HG03565 (cell line): ENCODE measurements at regions not wholly inside any gene's neighbourhood (a gene's known extent, or its start where the extent isn't known, plus 50 kb on each side); places are given as distances from the start of the nearest gene placed in this dataset.
"Not testable (repeated sequence)": the region's sequence is repeated elsewhere in the genome, so short reads cannot be mapped to it uniquely, and the experiment has no call there.

Experiments used
- ATAC-seq: cut with Tn5 transposase; IDR thresholded peaks from one replicate; pipeline ENCODE4 v1.9.1; 2021; ENCODE audit warnings: mild to moderate bottlenecking, moderate library complexity; ENCODE audit not compliant: unreplicated experiment

DNA sequence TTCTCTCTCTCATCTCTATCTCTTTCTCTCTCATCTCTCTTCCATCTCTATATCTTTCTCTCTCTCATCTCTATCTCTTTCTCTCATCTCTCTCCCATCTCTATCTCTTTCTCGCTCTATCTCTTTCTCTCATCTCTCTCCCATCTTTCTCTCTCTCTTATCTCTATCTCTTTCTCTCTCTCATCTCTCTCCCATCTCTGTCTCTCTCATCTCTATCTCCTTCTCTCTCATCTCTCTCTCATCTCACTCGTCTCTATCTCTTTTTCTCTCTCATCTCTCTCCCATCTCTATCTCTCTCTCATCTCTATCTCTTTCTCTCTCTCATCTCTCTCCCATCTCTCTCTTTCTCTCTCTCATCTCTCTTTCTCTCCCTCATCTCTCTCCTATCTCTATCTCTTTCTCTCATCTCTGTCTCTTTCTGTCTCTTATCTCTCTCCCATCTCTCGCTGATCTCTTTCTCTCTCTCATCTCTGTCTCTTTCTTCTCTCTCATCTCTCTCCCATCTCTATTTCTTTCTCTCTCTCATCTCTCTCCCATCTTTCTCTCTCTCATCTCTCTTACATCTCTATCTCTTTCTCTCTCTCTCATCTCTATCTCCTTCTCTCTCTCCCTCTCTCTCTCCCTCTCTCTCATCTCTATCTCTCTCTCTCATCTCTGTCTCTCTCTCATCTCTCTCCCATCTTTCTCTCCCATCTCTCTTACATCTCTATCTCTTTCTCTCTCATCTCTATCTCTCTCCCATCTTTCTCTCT, 388.7 kb downstream of the NPHP4 start:
- ATAC-seq, result no peak

DNA sequence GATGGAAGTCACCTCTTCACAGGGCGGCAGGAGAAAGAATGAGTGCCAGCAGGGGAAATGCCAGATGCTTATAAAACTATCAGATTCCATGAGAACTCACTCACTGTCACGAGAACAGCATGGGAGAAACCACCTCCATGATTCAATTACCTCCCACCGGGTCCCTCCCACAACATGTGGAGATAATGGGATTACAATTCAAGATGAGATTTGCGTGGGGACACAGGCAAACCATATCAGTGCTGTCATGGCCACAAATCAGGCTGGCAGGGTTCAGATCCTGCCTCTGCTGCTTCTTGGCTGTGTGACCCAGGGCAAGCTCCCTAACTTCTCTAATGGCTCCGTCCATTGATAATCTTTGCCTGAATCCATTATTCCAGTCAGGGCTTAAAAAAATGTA, 389.5 kb downstream of the NPHP4 start:
- ATAC-seq, result not testable (repeated sequence)

DNA sequence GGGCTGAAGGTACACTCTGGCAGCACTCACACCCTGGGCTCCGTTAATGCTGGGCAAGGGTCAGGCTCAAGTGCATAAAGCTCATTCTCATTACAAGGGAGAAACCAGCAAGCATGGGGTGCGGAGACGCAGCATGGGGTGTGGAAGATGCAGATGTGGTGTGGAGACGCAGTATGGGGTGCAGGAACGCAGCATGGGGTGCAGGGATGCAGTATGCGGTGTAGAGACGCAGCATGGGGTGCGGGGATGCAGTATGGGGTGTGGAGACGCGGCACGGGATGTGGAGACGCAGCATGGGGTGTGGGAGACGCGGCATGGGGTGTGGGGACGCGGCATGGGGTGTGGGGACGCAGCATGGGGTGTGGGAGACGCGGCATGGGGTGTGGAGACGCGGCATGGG, 390.7 kb downstream of the NPHP4 start:
- no peak for ATAC-seq

DNA sequence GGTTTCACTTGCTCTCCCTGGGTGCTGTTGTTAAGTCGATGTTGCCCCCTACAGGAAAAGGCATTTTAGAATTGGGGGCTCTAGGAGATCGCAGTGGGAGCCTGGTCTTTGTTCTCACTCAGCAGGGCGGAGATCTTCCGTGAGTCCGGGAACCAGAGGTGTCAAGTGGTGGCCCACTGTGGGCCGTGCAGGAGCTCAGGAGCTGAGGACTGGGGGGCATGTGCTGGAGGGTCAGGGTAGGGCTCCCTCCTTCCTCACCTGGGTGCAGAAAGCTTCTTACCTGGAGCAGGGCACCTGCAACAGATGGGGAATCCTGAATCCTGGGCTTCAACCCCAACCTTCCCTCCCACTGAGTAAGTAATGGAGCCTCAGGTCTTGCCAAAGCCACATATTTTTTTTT, 392.7 kb downstream of the NPHP4 start:
- no peak for ATAC-seq

DNA sequence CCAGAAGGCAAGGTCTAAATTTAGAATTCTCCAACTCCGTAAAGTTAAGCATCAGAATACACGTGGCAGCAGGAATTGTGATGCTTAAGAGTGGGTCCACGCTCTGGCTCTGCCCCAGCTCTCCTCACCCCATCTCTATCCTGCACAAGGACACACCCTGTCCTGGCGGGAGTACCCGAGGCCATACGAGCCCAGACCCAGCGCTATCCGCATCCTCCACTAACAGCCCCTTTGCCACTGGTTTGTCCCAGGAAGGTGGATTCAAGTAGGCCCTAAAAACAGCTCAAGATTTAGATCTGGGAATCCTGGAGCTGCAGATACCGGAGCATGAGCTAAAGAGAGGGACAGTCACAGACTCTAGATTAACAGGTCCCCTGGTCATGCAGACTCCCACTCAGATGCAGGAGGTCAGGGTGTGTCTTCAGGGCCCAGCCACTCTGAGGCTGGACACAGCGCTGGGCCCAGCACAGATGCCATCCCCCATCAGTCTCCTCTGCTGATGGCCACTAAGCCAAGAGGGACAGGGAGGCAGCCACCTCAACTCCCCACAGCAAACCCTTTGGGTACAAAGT, 393.3 kb downstream of the NPHP4 start:
- ATAC-seq, result no peak

DNA sequence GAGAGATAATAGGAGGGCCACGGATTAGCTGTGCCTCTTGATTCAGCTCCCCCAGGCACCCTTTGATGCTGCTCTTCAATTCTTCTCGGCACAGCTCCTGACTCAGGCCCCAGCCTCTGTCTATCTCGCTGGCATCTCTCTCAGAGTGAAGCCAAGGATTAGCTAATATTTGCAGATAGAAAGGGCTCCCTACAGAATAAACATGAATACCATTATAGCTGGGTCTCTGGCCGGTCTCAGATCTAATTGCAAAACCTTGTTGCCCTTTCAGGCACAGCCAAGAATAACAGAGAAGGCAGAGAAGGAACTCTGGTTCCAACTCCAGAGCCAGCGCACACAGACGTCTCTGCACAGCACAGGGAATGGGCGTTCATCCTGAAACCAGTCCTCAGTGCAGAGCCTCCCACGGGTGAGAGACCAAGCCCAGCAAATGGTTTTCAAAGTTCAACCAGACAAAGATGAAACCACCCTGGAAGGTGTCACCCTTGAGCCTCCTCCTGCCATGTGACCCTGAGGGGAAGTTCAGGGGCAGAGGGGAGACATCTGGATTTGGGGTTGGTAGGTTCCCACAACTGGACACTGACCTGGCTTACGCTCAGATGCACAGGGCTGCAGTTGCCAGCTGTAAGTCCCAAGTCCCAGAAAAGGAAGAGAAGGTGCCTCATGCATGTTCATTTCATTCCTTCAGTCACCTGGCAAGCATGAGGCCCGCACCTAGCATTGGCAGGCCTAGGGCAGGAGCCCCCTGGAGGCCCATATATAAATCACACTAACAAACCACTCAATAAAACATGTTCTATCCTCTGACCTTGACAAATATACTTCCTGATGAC, 394.0 kb downstream of the NPHP4 start:
- ATAC-seq, result no peak

DNA sequence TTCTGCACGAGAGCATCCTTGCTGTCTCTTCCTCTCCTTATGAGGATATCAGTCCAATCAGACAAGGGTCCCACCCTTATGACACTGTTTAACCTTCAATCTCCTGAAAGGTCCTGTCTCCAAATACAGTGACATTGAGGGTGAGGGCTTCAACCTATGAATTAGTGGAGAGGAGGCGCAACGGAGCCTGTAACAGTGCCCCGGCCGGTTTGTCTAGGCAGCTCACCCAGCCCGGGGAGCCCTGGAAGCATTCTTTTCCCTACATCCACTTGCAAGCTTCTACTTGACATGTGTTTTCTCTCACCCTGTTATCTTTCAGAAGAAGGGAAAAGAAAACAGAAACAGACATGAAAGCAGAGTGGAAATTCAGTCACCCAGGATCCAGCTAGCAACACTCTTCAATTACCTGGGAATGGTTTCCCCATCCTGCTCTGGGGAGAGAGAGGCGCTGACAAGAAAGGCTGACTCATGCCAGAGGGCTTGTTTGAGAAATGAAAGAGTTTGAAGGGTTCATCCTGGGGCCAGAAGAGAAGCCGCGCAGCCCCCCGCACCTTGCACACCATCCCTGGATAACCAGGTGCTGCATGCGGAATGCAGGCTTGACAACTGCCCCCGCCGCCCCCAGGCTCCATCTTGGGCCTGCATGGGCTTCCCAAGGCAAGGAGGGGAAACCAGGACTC, 394.9 kb downstream of the NPHP4 start:
- no peak for ATAC-seq

DNA sequence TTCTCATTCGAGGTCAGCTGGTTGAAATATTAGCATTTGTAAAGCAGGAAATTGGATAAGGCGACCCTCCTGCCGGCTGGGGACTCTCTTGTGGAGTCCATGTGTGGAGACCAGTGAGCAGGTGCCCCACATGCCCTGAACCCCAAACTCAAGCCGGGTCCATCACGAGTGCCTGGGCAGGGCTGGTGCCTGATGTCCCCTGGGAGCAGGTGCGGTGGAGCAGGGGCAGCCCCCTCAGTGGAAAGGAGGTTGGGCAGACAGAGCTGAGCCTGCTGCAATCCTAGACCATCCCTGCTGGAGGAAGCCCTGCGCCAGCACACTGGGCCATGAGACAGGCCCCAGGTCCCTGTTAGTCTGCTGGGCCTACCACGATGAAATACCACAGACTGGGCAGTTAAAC, 395.6 kb downstream of the NPHP4 start:
- no peak for ATAC-seq

DNA sequence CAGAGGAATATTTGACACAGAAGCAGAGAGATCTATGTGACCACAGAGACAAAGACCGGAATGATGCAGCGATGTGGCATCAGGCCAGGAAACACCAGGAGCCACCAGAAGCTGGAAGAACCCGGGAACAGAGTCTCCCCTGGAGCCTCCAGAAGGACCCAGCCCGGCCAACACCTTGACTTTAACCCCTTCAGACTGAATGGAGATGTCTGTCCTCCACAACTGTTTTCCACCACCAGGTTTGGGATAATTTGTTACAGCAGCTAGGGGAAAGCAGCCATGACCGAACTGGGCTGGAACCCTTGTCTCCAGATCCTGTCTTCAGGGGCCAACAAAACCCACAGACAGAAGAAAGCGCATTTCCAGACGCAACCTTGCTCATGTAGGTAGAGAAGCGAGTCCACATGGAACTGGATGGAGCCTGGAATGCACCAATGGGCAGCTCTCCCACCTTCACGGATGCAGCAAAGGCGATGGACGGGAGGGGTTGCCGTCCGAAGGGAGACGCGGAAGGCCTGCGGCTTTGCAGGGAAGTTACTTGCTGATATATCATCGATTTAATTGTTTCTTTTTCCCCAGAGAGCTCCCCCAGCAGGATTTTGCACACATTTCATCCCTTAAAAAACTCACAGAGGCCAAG, 396.6 kb downstream of the NPHP4 start:
- ATAC-seq, result no peak

DNA sequence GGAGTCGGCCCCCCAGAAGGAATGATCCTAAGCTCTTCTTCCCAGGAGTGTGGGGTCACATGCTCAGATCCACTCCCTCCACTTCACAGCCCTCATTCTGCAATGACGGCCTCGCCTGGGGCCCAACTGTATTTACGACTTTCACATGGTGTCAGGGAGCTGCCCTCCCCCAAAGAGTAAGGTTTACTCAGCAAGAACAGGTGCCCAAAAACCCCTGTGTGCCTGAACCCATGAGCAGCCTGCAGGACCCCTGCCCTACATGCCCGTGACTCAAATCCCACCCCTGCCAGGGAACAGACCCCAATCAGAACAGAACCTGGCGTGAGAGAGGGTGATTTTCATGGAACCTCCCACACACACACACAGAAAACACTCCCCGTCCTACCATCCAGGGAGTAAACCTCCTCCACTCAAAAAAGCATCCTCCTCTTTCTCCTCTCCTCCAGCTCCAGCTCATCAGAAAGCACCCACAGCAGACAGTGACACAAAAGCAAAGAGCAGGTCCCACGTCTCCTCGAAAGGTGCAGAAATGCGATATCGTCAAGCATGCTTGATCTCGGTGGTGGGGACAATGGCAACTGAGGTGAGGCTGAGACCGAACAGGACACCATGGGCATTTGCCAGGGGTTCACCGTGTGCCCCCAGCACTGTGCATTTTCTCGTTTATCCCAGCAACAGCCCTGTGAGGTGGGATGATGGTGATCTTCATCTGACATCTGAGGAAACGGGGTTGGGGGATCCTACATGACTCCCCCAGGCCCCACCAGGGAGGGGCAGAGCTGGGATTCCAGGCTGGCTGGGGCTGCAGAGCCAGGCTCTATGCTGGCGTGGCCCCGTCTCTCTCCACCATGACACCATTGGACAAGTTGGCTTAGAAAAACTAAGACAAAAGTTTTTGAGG, 397.9 kb downstream of the NPHP4 start:
- ATAC-seq, result no peak

DNA sequence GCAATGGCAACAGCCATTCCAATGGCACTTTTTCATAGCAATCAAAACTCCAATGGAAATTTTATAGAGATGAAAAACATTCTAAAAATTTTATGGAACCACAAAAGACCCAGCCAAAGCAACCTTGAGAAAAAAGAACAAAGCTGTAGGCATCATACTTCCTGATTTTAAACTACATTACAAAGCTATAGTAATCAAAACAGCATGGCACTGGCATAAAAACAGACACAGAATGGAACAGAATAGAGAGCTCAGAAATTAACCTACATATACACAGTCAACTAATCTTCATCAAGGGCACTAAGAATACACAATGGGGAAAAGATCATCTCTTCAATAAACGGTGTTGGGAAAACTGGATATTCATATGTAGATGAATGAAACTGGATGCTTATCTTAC, 401.5 kb downstream of the NPHP4 start:
- no peak for ATAC-seq

DNA sequence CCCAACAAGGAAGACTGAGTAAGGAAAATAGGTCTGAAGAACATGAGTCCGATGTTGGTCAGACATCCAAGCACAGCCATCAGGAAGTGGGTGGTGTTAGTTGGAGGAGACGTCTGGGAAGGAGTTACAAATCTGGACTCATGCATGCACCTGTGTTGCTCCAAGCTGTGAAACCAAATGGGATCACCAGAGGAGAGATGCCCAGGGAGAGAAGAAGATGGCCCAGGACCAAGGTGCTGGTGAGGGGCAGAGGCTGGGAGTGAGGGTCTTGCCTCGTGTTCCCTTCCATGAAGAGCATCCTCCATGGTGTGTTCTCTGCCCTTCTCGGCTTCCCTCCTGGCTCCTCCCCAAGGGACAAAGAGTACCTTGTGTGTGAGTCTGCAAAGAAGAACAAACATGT, 405.6 kb downstream of the NPHP4 start:
- ATAC-seq, result no peak

DNA sequence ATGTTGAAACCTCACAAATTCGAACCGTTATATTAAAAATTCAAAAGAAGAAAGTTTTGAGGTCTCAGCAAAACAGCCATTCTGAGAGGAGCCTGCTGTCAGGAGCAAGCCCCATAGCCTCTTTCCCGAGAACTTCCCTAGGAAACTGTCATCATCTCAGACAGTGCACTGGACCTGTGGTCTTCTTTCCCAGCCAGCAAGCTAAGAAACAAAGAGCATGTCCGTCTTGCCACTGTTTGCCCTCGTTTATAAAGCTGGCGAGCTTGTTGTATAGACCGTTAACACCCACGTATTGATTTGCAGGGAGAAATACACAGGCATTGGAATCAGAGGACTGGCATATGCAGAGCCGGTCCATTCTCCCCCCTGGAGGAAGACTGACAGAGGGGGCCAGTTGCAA, 407.0 kb downstream of the NPHP4 start:
- ATAC-seq, result no peak

DNA sequence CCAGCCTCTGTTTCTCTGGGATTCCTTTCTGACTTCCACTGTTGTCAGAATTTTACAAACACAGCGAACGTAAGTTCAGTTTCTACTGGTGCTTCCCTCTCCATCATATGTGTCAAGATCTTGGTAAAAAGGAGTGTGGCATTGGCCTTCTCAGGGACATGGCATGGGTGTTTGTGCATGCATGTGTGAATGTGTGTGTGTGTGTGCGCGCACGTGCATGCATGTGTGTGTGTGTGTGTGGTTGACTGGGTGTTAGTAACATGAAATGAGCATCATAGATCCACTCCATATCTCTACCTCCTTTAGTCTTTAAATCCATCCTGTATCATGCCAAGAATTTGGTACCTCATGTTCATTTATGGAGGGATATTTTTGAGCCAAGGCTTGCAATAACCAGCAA, 411.3 kb downstream of the NPHP4 start:
- ATAC-seq, result no peak

DNA sequence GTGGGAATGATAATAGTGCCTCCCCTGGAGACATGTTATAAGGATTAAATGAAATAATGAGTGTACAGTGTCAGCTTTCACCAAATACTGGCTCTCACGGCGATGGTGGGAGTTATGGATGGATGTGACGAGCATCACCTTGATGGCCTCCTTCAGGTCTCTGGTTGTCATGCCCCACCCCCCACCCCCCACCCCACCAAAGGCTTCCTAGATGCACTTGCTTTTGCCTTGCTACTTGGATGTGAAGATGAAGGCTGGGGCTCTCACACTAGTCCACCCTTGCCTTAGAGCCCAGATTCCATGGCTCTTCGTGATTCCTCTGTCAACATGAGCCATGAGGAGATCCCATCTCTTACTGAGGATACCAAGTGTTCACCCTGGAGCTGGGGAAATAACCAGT, 412.3 kb downstream of the NPHP4 start:
- ATAC-seq, result no peak

DNA sequence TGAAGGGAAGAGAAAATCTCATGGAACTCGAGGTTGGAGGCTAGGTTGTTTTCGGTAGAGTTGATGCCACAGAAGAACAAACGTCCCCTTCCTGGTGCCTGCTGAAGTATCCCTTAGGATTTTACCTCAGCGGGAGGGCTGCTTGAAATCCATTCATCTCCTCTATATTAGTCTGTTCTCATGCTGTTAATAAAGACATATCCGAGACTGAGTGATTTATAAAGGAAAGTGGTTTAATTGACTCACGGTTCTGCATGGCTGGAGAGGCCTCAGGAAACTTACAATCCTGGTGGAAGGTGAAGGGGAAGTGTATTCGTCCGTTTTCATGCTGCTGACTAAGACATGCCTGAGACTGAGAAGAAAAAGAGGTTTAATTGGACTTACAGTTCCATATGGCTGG, 413.5 kb downstream of the NPHP4 start:
- no peak for ATAC-seq

DNA sequence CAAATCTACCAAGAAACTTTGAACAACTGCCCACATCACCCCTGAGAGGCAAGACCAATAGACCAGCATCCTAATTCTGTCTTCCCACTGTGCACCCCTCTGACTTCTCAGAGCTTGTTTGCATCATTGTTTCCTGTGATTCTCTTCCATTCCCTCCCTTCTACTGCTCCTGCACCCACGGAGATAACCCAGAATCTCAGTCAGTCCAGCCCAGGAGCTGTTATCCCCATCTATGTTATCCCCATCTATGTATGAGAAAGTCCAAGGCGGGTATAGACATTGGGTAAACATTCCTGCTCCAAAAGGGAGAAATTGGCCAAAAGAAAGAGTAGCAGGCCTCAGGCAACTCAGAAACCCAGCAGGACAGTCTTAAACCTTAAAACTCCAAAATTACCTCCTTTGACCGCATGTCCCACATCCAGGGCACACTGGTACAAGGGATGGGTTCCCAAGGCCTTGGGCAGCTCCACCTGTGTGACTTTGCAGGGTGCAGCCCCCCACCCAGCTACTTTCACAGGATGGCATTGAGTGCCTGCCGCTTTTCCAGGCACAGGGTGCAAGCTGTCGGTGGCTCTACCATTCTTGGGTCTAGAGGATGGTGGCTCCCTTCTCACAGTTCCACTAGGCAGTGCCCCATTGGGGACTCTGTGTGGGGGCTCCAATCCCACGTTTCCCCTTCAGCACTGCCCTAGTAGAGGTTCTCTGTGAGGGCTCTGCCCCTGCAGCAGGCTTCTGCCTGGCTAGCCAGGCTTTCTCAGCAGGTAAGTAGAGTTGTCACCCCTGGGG, 414.8 kb downstream of the NPHP4 start:
- no peak for ATAC-seq

DNA sequence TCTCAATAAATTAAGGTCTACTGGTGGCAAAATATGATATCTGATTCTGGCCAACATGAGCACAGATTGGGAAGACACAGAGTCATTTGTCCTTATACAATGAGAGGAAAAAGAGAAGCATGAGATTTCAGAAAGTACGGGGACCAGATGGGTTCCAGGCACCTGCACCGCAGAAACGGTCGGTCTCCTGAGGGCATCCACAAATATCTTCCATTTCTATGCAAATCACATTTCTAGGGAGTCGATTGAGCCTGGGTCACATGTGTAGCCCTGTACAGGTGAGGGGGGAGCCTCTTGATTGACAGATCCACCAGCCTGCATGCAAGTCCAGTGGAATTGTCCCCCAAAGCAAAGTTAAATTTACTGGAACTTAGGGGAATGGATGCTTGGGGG, 415.6 kb downstream of the NPHP4 start:
- no peak for ATAC-seq

DNA sequence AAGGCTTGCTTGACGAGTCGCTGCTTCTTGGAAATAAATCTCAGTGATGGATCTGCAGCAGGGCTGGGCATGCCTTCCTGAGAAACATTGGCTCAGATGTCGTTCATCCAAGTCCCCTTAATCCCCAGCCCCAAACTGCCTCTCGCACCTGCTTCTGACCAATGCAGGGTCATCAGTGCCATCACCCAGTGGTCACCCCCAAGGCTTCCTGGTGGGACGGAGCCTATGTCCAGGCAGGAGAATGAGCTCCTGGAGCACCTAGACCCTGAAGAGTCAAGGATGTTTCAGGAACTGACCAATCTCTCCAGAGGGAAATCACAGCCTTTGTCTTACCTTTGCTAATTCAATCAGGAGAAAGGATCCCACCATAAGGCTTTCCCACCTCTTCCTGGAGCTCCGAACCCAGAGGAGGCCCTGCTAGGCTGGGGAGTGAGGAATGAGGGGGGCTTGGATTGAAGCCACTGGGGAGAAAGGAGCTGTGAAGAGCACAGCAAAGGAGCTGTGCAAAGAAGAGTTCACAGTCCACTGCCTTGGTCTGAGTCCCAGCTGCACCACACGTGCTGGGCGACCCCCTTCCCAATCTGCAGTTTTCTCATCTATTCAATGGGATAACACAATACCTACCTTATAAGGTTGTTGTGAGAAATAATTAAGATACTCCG, 416.1 kb downstream of the NPHP4 start:
- ATAC-seq, result no peak
